Tongue (tissue), 1 donor: ENCODE measurements at regions not wholly inside any gene's neighbourhood (a gene's known extent, or its start where the extent isn't known, plus 50 kb on each side); places are given as distances from the start of the nearest gene placed in this dataset. TPM values are rescaled to one million over a fixed set of nuclear protein-coding genes. Genes with fewer than 3 reads are reported as not detected.

ENCODE experiments used
- small RNA-seq: library from RNA; depleted of rRNA; stranded (forward); fragments of <200 nt; gene quantifications from one replicate; pipeline ENCODE3, GENCODE V24; 2014; ENCODE audit warnings: low replicate concordance

Small RNA genes lying in the stretch of these regions (small RNA-seq; reads per million reads assigned to genes)
- gene EIF4A1P13 (not detected), gene RF00272 (not detected)
